ENCODE measurements at regions not wholly inside any gene's neighbourhood (a gene's known extent, or its start where the extent isn't known, plus 50 kb on each side); places are given as distances from the start of the nearest gene placed in this dataset.

DNA sequence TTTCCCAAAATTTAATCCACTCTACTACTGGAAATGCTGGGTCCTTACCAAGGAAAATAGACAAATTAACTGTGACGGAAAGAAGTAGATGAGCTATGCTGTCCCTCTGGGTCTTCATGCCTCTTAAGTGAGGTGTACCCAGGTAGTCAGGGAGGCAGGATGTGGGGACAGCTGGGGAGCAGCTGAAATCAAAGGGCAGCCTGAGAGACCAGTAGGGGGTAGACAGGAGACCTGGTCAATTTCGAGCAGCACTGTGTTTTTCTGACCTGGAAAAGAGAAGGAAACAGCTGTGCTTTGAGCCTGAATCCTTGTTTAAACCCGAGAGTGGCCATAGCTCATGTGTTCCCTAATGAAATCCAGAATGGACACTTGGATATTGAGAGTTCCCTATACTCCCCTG, 587.3 kb downstream of the EFNB2 start:
- Histone ChIP-seq H3K4me1 (ENCODE audit: control insufficient read depth, low read length) (no peaks in the 10 kb centered on the region), H3K4me3 (ENCODE audit: low read length) (no peak overlapping the region), H3F3A (ENCODE audit: control insufficient read depth, insufficient read depth) (no peaks in the 10 kb centered on the region), H3K9me2 (replicated peaks; ENCODE audit: control insufficient read depth, low read length) (no peaks in the 10 kb centered on the region), H3K4me2 (ENCODE audit: low read length) (no peak overlapping the region), H3K36me3 (ENCODE audit: control insufficient read depth, low read length) (no peaks in the 10 kb centered on the region), H3K27ac (ENCODE audit: low read depth, low read length) (no peak overlapping the region), H4K20me1 (ENCODE audit: control insufficient read depth, insufficient read depth, low read depth, low read length) (no peaks in the 10 kb centered on the region), H3K27me3 (ENCODE audit: control insufficient read depth, low read length) (no peaks in the 10 kb centered on the region), H3K9me3 (ENCODE audit: control insufficient read depth, insufficient read depth, low read length) (no peaks in the 10 kb centered on the region), H3K79me2 (ENCODE audit: control insufficient read depth, low read length) (no peaks in the 10 kb centered on the region)
- TF ChIP-seq, protein P1, sequence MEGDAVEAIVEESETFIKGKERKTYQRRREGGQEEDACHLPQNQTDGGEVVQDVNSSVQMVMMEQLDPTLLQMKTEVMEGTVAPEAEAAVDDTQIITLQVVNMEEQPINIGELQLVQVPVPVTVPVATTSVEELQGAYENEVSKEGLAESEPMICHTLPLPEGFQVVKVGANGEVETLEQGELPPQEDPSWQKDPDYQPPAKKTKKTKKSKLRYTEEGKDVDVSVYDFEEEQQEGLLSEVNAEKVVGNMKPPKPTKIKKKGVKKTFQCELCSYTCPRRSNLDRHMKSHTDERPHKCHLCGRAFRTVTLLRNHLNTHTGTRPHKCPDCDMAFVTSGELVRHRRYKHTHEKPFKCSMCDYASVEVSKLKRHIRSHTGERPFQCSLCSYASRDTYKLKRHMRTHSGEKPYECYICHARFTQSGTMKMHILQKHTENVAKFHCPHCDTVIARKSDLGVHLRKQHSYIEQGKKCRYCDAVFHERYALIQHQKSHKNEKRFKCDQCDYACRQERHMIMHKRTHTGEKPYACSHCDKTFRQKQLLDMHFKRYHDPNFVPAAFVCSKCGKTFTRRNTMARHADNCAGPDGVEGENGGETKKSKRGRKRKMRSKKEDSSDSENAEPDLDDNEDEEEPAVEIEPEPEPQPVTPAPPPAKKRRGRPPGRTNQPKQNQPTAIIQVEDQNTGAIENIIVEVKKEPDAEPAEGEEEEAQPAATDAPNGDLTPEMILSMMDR (IDR thresholded peaks at IDR 0.05; ENCODE audit: low read depth, low read length, poor library complexity, severe bottlenecking), result no peak
- TF ChIP-seq EZH2phosphoT487 (IDR thresholded peaks at IDR 0.05; ENCODE audit: borderline replicate concordance, low read length), result no peak

- no peaks in the 10 kb centered on the region for H4K20me1 ChIP-seq (ENCODE audit: control insufficient read depth, insufficient read depth, low read depth, low read length)
- H3K4me3 ChIP-seq (ENCODE audit: low read length), result no peak overlapping the region
- no peak overlapping the region for H3K4me2 ChIP-seq (ENCODE audit: low read length)
Measured at GRCh38 chr13:105940882-105941281, 594.6 kb downstream of the EFNB2 start.

DNA sequence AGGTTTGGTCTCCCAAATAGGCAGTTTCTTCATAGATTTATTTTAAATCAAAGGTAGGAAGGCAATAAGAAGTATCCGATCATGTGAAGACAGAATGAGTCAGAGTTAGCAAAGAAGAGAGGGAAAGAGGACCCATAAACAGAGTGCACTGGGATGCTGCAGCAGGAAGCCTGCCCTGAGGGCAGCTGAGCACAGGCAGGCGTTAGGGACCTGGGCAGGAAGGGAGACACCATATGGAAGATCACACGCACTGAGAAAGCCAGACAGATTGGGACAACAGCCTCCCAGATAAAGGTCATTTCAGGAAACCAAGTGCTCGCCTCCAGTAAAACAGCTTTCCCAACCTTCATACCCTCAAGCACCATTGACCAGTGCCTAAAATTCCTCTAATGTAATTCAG, 598.0 kb downstream of the EFNB2 start:
- TF ChIP-seq, protein P1 (IDR thresholded peaks at IDR 0.05; ENCODE audit: low read depth, low read length, poor library complexity, severe bottlenecking), result no peak
- TF ChIP-seq EZH2phosphoT487 (IDR thresholded peaks at IDR 0.05; ENCODE audit: borderline replicate concordance, low read length), result no peak
- Histone ChIP-seq H3K79me2 (ENCODE audit: control insufficient read depth, low read length) (no peaks in the 10 kb centered on the region), H3K9me3 (ENCODE audit: control insufficient read depth, insufficient read depth, low read length) (no peaks in the 10 kb centered on the region), H3K27me3 (ENCODE audit: control insufficient read depth, low read length) (no peaks in the 10 kb centered on the region), H3K4me2 (ENCODE audit: low read length) (no peak overlapping the region), H3K4me3 (ENCODE audit: low read length) (no peak overlapping the region), H3K27ac (ENCODE audit: low read depth, low read length) (no peak overlapping the region), H4K20me1 (ENCODE audit: control insufficient read depth, insufficient read depth, low read depth, low read length) (no peaks in the 10 kb centered on the region), H3K9me2 (replicated peaks; ENCODE audit: control insufficient read depth, low read length) (no peaks in the 10 kb centered on the region), H3K36me3 (ENCODE audit: control insufficient read depth, low read length) (no peaks in the 10 kb centered on the region), H3F3A (ENCODE audit: control insufficient read depth, insufficient read depth) (no peaks in the 10 kb centered on the region), H3K4me1 (ENCODE audit: control insufficient read depth, low read length) (no peaks in the 10 kb centered on the region)

More at GRCh38 chr13:105940882-105941281, 594.6 kb downstream of the EFNB2 start:
- TF ChIP-seq EZH2phosphoT487 (IDR thresholded peaks at IDR 0.05; ENCODE audit: borderline replicate concordance, low read length), result no peak
- TF ChIP-seq, protein P1 (IDR thresholded peaks at IDR 0.05; ENCODE audit: low read depth, low read length, poor library complexity, severe bottlenecking), result no peak
- H3K79me2 ChIP-seq (ENCODE audit: control insufficient read depth, low read length), result no peaks in the 10 kb centered on the region
- no peaks in the 10 kb centered on the region for H3K27me3 ChIP-seq (ENCODE audit: control insufficient read depth, low read length)
- no peaks in the 10 kb centered on the region for H3K4me1 ChIP-seq (ENCODE audit: control insufficient read depth, low read length)
- no peaks in the 10 kb centered on the region for H3K36me3 ChIP-seq (ENCODE audit: control insufficient read depth, low read length)
- H3K9me2 ChIP-seq (replicated peaks; ENCODE audit: control insufficient read depth, low read length), result no peaks in the 10 kb centered on the region
- H3K27ac ChIP-seq (ENCODE audit: low read depth, low read length), result no peak overlapping the region
- no peaks in the 10 kb centered on the region for H3K9me3 ChIP-seq (ENCODE audit: control insufficient read depth, insufficient read depth, low read length)
- H3F3A ChIP-seq (ENCODE audit: control insufficient read depth, insufficient read depth), result no peaks in the 10 kb centered on the region

DNA sequence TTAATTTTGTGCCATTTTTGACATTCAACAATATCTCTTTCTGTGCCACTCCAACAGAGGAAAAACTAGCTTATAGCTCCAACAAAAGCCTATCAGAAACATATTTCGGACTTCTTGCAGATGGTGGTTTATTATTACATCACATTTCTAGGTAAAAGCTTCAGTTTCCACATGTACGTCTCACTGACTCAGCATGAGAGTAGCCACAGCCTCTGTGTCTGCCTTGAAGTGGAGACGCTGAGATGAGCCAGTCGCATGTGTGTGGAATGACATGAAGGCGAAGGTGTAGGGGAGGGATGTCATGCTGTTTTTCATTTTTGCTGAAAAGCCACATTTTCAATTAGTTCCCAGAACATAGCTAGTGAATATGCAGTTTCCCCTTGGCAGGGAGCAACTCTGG, 598.6 kb downstream of the EFNB2 start:
- Histone ChIP-seq H3K27ac (ENCODE audit: low read depth, low read length) (no peak overlapping the region), H4K20me1 (ENCODE audit: control insufficient read depth, insufficient read depth, low read depth, low read length) (no peaks in the 10 kb centered on the region), H3K4me1 (ENCODE audit: control insufficient read depth, low read length) (no peaks in the 10 kb centered on the region), H3K36me3 (ENCODE audit: control insufficient read depth, low read length) (no peaks in the 10 kb centered on the region), H3K27me3 (ENCODE audit: control insufficient read depth, low read length) (no peaks in the 10 kb centered on the region), H3K79me2 (ENCODE audit: control insufficient read depth, low read length) (no peaks in the 10 kb centered on the region), H3K9me3 (ENCODE audit: control insufficient read depth, insufficient read depth, low read length) (no peaks in the 10 kb centered on the region), H3K4me2 (ENCODE audit: low read length) (no peak overlapping the region), H3K9me2 (replicated peaks; ENCODE audit: control insufficient read depth, low read length) (no peaks in the 10 kb centered on the region), H3K4me3 (ENCODE audit: low read length) (no peak overlapping the region), H3F3A (ENCODE audit: control insufficient read depth, insufficient read depth) (no peaks in the 10 kb centered on the region)
- TF ChIP-seq, protein P1 (IDR thresholded peaks at IDR 0.05; ENCODE audit: low read depth, low read length, poor library complexity, severe bottlenecking), result no peak
- TF ChIP-seq EZH2phosphoT487 (IDR thresholded peaks at IDR 0.05; ENCODE audit: borderline replicate concordance, low read length), result no peak
